HFFc6 (cell line): ENCODE measurements at regions not wholly inside any gene's neighbourhood (a gene's known extent, or its start where the extent isn't known, plus 50 kb on each side); places are given as distances from the start of the nearest gene placed in this dataset.

Source experiments
- DNase-seq: peaks from one replicate; pipeline ENCODE4 v3.0.0-alpha.2; 2018
- H3K27ac Mint-ChIP-seq: 2 replicates; pipeline ENCODE4 v1.8.0; 2020; ENCODE audit warnings: mild to moderate bottlenecking, mixed read lengths
- H3K27me3 Mint-ChIP-seq: 2 replicates; pipeline ENCODE4 v1.8.0; 2021; ENCODE audit warnings: mild to moderate bottlenecking, moderate library complexity, mixed read lengths; ENCODE audit not compliant: insufficient read depth
- H3K36me3 Mint-ChIP-seq: 2 replicates; pipeline ENCODE4 v1.8.0; 2021; ENCODE audit warnings: low read depth, mixed read lengths
- H3K4me1 Mint-ChIP-seq: 2 replicates; pipeline ENCODE4 v1.8.0; 2020; ENCODE audit warnings: low read depth, mixed read lengths
- H3K4me3 Mint-ChIP-seq: 2 replicates; pipeline ENCODE4 v1.8.0; 2020; ENCODE audit warnings: mild to moderate bottlenecking, moderate library complexity, mixed read lengths
- H3K9me3 Mint-ChIP-seq: 2 replicates; pipeline ENCODE4 v1.8.0; 2020; ENCODE audit warnings: mild to moderate bottlenecking, mixed read lengths
- CTCF ChIP-seq: fragments of 200-600 bp; sonication (generic); IDR thresholded peaks from 2 replicates; pipeline ENCODE4 v1.5.0; 2021; ENCODE audit warnings: antibody characterized with exemption, mild to moderate bottlenecking

GRCh38 chr13:109448629-109449028, 337.8 kb downstream of the IRS2 start:
- Mint-ChIP-seq H3K4me3 (no peak overlapping the region), H3K36me3 (no peaks in the 10 kb centered on the region; the same call in 1 of the 2 replicates), H3K4me1 (no peaks in the 10 kb centered on the region), H3K27ac (no peak overlapping the region), H3K9me3 (no peaks in the 10 kb centered on the region), H3K27me3 (peaks cover 3% of the 10 kb centered on the region)
- no peak for DNase-seq
- no peak for TF ChIP-seq CTCF

- no peak for TF ChIP-seq CTCF
- Mint-ChIP-seq H3K9me3 (no peaks in the 10 kb centered on the region), H3K36me3 (no peaks in the 10 kb centered on the region), H3K27ac (no peak overlapping the region), H3K4me1 (no peaks in the 10 kb centered on the region), H3K27me3 (peaks cover 3% of the 10 kb centered on the region), H3K4me3 (no peak overlapping the region)
- DNase-seq: no peak
Measured at GRCh38 chr13:109447667-109448066, 338.7 kb downstream of the IRS2 start.

- H3K9me3 Mint-ChIP-seq: no peaks in the 10 kb centered on the region
- H3K27ac Mint-ChIP-seq: no peak overlapping the region
- H3K36me3 Mint-ChIP-seq: no peaks in the 10 kb centered on the region
- peaks cover 3% of the 10 kb centered on the region; the same call in 1 of the 2 replicates for H3K27me3 Mint-ChIP-seq
- no peak overlapping the region for H3K4me3 Mint-ChIP-seq
- no peak for TF ChIP-seq CTCF
- no peaks in the 10 kb centered on the region; the same call in 1 of the 2 replicates for H3K4me1 Mint-ChIP-seq
- no peak for DNase-seq
Measured at GRCh38 chr13:109440320-109440719, 346.1 kb downstream of the IRS2 start.

- Mint-ChIP-seq H3K36me3 (no peaks in the 10 kb centered on the region), H3K27ac (no peak overlapping the region), H3K4me1 (no peaks in the 10 kb centered on the region; the same call in 1 of the 2 replicates), H3K4me3 (no peak overlapping the region), H3K9me3 (no peaks in the 10 kb centered on the region), H3K27me3 (peaks cover 3% of the 10 kb centered on the region; the same call in 1 of the 2 replicates)
- no peak for TF ChIP-seq CTCF
- DNase-seq: no peak
Measured at GRCh38 chr13:109439813-109440212, 346.6 kb downstream of the IRS2 start.

GRCh38 chr13:109436841-109437240, 349.5 kb downstream of the IRS2 start:
- no peak for DNase-seq
- H3K27me3 Mint-ChIP-seq: peaks cover 5% of the 10 kb centered on the region; the same call in 1 of the 2 replicates

More at GRCh38 chr13:109436841-109437240, 349.5 kb downstream of the IRS2 start:
- no peak overlapping the region for H3K27ac Mint-ChIP-seq
- TF ChIP-seq CTCF: no peak
- no peaks in the 10 kb centered on the region; the same call in 1 of the 2 replicates for H3K4me1 Mint-ChIP-seq
- no peaks in the 10 kb centered on the region; the same call in 1 of the 2 replicates for H3K9me3 Mint-ChIP-seq
- no peak overlapping the region for H3K4me3 Mint-ChIP-seq
- no peaks in the 10 kb centered on the region for H3K36me3 Mint-ChIP-seq
